ENCODE measurements at regions not wholly inside any gene's neighbourhood (a gene's known extent, or its start where the extent isn't known, plus 50 kb on each side); places are given as distances from the start of the nearest gene placed in this dataset.

DNA sequence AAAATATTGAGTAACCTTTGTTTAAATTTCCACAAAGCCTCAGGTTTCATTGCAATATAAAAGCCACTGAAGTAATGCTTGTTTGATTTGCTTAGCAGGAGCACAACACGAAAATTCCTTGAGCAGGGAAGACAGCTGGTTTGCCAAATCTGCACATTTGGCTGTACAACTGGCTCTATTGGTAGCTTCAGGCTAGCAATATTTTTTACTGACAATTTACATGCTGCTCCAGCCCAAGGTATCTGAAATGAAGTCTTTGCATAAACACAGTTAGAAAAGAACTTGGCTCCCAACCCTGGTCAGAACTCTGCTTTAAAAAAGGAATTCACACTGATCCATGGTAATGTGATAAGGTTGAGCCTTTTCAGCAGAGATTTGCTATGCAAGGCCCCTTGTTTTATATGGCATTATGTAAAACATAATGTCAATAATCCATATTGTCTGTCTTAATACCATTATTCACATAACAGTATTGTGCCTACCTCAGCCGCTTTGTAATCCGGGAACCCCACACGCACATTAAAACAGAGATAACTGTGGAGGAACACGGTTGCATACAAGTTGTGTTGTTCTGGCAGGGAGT is 55.7 kb upstream of the CHL1 start:
- DNase-seq: no peak
- no peaks in the 10 kb centered on the region for H3K27me3 ChIP-seq (ENCODE audit: control insufficient read depth in 2 of 2, insufficient read depth in 2 of 2, low read length in 2 of 2)
- no peak overlapping the region for H3K9ac ChIP-seq (ENCODE audit: insufficient read depth, low read length, poor library complexity, severe bottlenecking)
- no peaks in the 10 kb centered on the region for H3K79me2 ChIP-seq (ENCODE audit: insufficient read depth, low read length)
- H3K36me3 Mint-ChIP-seq: no peaks in the 10 kb centered on the region
- H3K9me3 ChIP-seq (replicated peaks in 1 of 2; ENCODE audit: control insufficient read depth in 1 of 2, insufficient read depth in 1 of 2, low read length in 2 of 2): peaks cover 0 to 4% of the 10 kb centered on the region in 2 donors
- no peak overlapping the region for H3K4me3 Mint-ChIP-seq
- H3K36me3 ChIP-seq (replicated peaks in 1 of 2; ENCODE audit: control insufficient read depth in 1 of 2, insufficient read depth in 2 of 2, low read length in 2 of 2): no peaks in the 10 kb centered on the region
- no peaks in the 10 kb centered on the region for H4K20me1 ChIP-seq (ENCODE audit: insufficient read depth, low read length)
- 89% methylated on average over 1 of the region's 5 CpGs for WGBS (ENCODE audit: insufficient coverage)
- intact Hi-C loops (cut with micrococcal nuclease): no loop called here
- no peaks in the 10 kb centered on the region for H3K4me1 ChIP-seq (ENCODE audit: control insufficient read depth in 1 of 2, insufficient read depth in 2 of 2, low read length in 2 of 2)
- H3K27me3 Mint-ChIP-seq (ENCODE audit: low read depth in 3 of 3): no peaks in the 10 kb centered on the region
- H3K9me3 Mint-ChIP-seq: peaks cover 0 to 13% (median 3%) of the 10 kb centered on the region in 7 donors
- TF ChIP-seq, protein P1, sequence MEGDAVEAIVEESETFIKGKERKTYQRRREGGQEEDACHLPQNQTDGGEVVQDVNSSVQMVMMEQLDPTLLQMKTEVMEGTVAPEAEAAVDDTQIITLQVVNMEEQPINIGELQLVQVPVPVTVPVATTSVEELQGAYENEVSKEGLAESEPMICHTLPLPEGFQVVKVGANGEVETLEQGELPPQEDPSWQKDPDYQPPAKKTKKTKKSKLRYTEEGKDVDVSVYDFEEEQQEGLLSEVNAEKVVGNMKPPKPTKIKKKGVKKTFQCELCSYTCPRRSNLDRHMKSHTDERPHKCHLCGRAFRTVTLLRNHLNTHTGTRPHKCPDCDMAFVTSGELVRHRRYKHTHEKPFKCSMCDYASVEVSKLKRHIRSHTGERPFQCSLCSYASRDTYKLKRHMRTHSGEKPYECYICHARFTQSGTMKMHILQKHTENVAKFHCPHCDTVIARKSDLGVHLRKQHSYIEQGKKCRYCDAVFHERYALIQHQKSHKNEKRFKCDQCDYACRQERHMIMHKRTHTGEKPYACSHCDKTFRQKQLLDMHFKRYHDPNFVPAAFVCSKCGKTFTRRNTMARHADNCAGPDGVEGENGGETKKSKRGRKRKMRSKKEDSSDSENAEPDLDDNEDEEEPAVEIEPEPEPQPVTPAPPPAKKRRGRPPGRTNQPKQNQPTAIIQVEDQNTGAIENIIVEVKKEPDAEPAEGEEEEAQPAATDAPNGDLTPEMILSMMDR (IDR thresholded peaks at IDR 0.05): no peak
- H3K4me2 ChIP-seq (replicated peaks; ENCODE audit: extremely low read depth, low read length, poor library complexity, severe bottlenecking): no peak overlapping the region
- H3K4me1 Mint-ChIP-seq: no peaks in the 10 kb centered on the region
- no peak overlapping the region for H3K27ac ChIP-seq (ENCODE audit: low read depth in 1 of 2, low read length in 2 of 2)
- H3K27ac Mint-ChIP-seq: no peak overlapping the region
- H3K4me3 ChIP-seq (replicated peaks in 1 of 3; ENCODE audit: low read depth in 2 of 3, low read length in 3 of 3): no peak overlapping the region
- no peak overlapping the region for H2AFZ ChIP-seq (ENCODE audit: insufficient read depth, low read depth, low read length, poor library complexity, severe bottlenecking)
